K562 (cell line): ENCODE measurements at regions not wholly inside any gene's neighbourhood (a gene's known extent, or its start where the extent isn't known, plus 50 kb on each side); places are given as distances from the start of the nearest gene placed in this dataset.

ENCODE experiments used
- ATAC-seq: fragments of 200-7000 bp; cut with Tn5 transposase; 3 replicates; pipeline ENCODE4 v1.9.1; 2020; ENCODE audit warnings: moderate library complexity
- BruUV-seq: library from RNA; stranded (reverse); fragments of 400-500 nt; replicated peaks from 2 replicates; lab custom pipeline; 2021; lab: Mats Ljungman, UMichigan
- CTCF ChIA-PET: fragments of 300-600 bp; formaldehyde crosslinking; extraction: SDS; loops from one replicate; lab custom pipeline; 2021; ENCODE audit warnings: low intra/inter-chr PET ratio; lab: Yijun Ruan, JAX
- POLR2A ChIA-PET: fragments of 300-600, 350-650 bp; sonication (Branson Sonifier 250); formaldehyde crosslinking; extraction: SDS; loops from one replicate; lab custom pipeline; 2021; ENCODE audit warnings: antibody characterized with exemption, inconsistent platforms; lab: Yijun Ruan, JAX
- DNase-seq, 4 experiments: peaks; one replicate each; pipeline versions ENCODE4 v3.0.0 to v3.0.0-alpha.2; 2011 to 2018; ENCODE audit warnings: low spot score in 3 of 4, mixed read lengths in 3 of 4; ENCODE audit errors: extremely low read depth in 1 of 4
- FAIRE-seq: peaks from 2 replicates; lab custom pipeline; 2011; peaks lifted over from hg19 to GRCh38; lab: Jason Lieb, UNC
- H2AFZ ChIP-seq: 2 replicates; pipeline ENCODE4 v1.6.0; 2011; ENCODE audit warnings: low read depth, low read length, control low read depth, inconsistent platforms
- H3K27ac ChIP-seq: fragments of 200-600 bp; 3 replicates; pipeline ENCODE4 v1.8.0; 2011; ENCODE audit warnings: low read depth, mild to moderate bottlenecking, control low read depth, inconsistent platforms, low read length, moderate library complexity, mixed read lengths; ENCODE audit errors: extremely low read depth
- H3K27me3 ChIP-seq, 2 experiments: fragments of 300-600 bp in 1 of 2; 2 replicates in 1 of 2; 3 replicates in 1 of 2; pipeline versions ENCODE4 v1.6.0 to v1.8.0; 2011; ENCODE audit warnings: inconsistent platforms in 2 of 2, low read length in 2 of 2, mild to moderate bottlenecking in 1 of 2, mixed read lengths in 1 of 2, moderate library complexity in 1 of 2; ENCODE audit not compliant: control insufficient read depth in 2 of 2, insufficient read depth in 2 of 2
- H3K36me3 ChIP-seq: fragments of 300-600 bp; 3 replicates; pipeline ENCODE4 v1.8.0; 2011; ENCODE audit warnings: mild to moderate bottlenecking, low read length, inconsistent platforms; ENCODE audit not compliant: control insufficient read depth, insufficient read depth
- H3K4me1 ChIP-seq, 2 experiments: fragments of 200-600 bp in 1 of 2; replicated peaks in 1 of 2; 2 replicates in 1 of 2; 3 replicates in 1 of 2; pipeline versions ENCODE4 v1.5.1 to v1.8.0; 2011; ENCODE audit warnings: inconsistent platforms in 2 of 2, low read length in 2 of 2, mild to moderate bottlenecking in 1 of 2, mixed read lengths in 1 of 2, moderate library complexity in 1 of 2; ENCODE audit not compliant: control insufficient read depth in 2 of 2, insufficient read depth in 2 of 2
- H3K4me2 ChIP-seq: 2 replicates; pipeline ENCODE4 v1.6.1; 2011; ENCODE audit warnings: low read length, control low read depth, inconsistent platforms, mixed read lengths; ENCODE audit not compliant: insufficient read depth
- H3K4me3 ChIP-seq: fragments of 200-600 bp; sonication (generic), shearing (Covaris generic); 2 replicates; pipeline ENCODE4 v1.5.1; 2016; ENCODE audit warnings: control low read depth, inconsistent platforms
- H3K79me2 ChIP-seq: fragments of 200-600 bp; 3 replicates; pipeline ENCODE4 v1.8.0; 2011; ENCODE audit warnings: low read length, inconsistent platforms; ENCODE audit not compliant: control insufficient read depth, insufficient read depth
- H3K9ac ChIP-seq, 2 experiments: 2 replicates each; pipeline versions ENCODE4 v1.6.0 to v1.6.1; 2011; ENCODE audit warnings: low read depth in 2 of 2, low read length in 2 of 2, control low read depth in 1 of 2, inconsistent platforms in 1 of 2, mild to moderate bottlenecking in 1 of 2, mixed read lengths in 1 of 2; ENCODE audit not compliant: insufficient read depth in 1 of 2
- H3K9me1 ChIP-seq: one replicate; pipeline ENCODE4 v1.6.0; 2011; ENCODE audit warnings: inconsistent platforms, mild to moderate bottlenecking, low read length, moderate library complexity; ENCODE audit not compliant: control insufficient read depth, insufficient read depth
- H3K9me3 ChIP-seq: replicated peaks from 2 replicates; pipeline ENCODE4 v1.5.1; 2011; ENCODE audit warnings: low read depth, low read length, inconsistent platforms; ENCODE audit not compliant: control insufficient read depth, insufficient read depth
- H4K20me1 ChIP-seq: replicated peaks from 2 replicates; pipeline ENCODE4 v1.6.1; 2011; ENCODE audit warnings: low read length, inconsistent platforms, mixed read lengths; ENCODE audit not compliant: control insufficient read depth, insufficient read depth
- BRCA1 ChIP-seq, 2 experiments: fragments of 450-650 bp in 1 of 2; sonication (generic) in 1 of 2; formaldehyde crosslinking in 1 of 2; IDR thresholded peaks; 2 replicates each; pipeline versions ENCODE4 v1.5.0 to v1.6.1; 2017 to 2020; ENCODE audit warnings: mild to moderate bottlenecking in 1 of 2, missing genetic modification reagents in 1 of 2
- HDAC2 ChIP-seq: fragments of 450-650 bp; IDR thresholded peaks from 2 replicates; pipeline ENCODE4 v1.6.1; 2016; ENCODE audit warnings: mild to moderate bottlenecking
- MTA1 ChIP-seq: fragments of 450-650 bp; IDR thresholded peaks from 2 replicates; pipeline ENCODE4 v1.6.1; 2017; ENCODE audit warnings: borderline replicate concordance
- ZMIZ1 ChIP-seq, 2 experiments: fragments of 150-350 bp in 1 of 2; IDR thresholded peaks; 2 replicates each; pipeline ENCODE4 v1.6.1; 2012 to 2016; ENCODE audit warnings: low read depth in 2 of 2, low read length in 2 of 2, mild to moderate bottlenecking in 1 of 2, moderate library complexity in 1 of 2
- ZNF407 ChIP-seq: fragments of 450-650 bp; IDR thresholded peaks from 2 replicates; pipeline ENCODE4 v1.6.1; 2016; ENCODE audit warnings: low read depth
- ZNF518B ChIP-seq: fragments of 250-450 bp; sonication (Bioruptor Pico); IDR thresholded peaks from 2 replicates; pipeline ENCODE4 v1.5.0; 2021; ENCODE audit warnings: mild to moderate bottlenecking, moderate library complexity
- WGBS: fragments of 100-300 bp; shearing (Covaris generic); methylation state at CpG from one replicate; pipeline ENCODE4 v1.1.6; 2016; ENCODE audit warnings: low coverage, mixed read lengths; ENCODE audit not compliant: insufficient coverage; ENCODE audit errors: missing lambda C conversion rate; 5-methylcytosine and 5-hydroxymethylcytosine counted together
- in situ Hi-C: fragments of 300-500 bp; cut with MboI; formaldehyde crosslinking; loops from 4 replicates; pipeline ENCODE4 v1.15.0; 2018; ENCODE audit warnings: inconsistent platforms, mixed read lengths
- intact Hi-C: fragments of 100-400 bp; cut with micrococcal nuclease; formaldehyde crosslinking; loops from 2 replicates; pipeline ENCODE4 v1.14.2; 2022

GRCh38 chr14:54047645-54048308, 91.2 kb upstream of the BMP4 start:
- 4% methylated on average over 3 of the region's 5 CpGs for WGBS
- TF ChIP-seq ZNF518B (no peak), ZNF407 (no peak), BRCA1 (IDR thresholded peaks at IDR 0.05) (no peak), BRCA1 (CRISPR knock-in tag; IDR thresholded peaks at IDR 0.05) (no peak), MTA1 (no peak), HDAC2 (no peak), ZMIZ1 (IDR thresholded peaks at IDR 0.05; ENCODE audit: low read depth in 2 of 2, low read length in 2 of 2) (no peak)
- Histone ChIP-seq H3K9me3 (no peaks in the 10 kb centered on the region), H3K79me2 (no peaks in the 10 kb centered on the region), H3K27me3 (no peaks in the 10 kb centered on the region), H3K4me3 (no peak overlapping the region), H3K27ac (no peak overlapping the region), H4K20me1 (no peaks in the 10 kb centered on the region), H3K36me3 (no peaks in the 10 kb centered on the region), H3K9me1 (no peaks in the 10 kb centered on the region), H2AFZ (no peak overlapping the region), H3K4me1 (no peaks in the 10 kb centered on the region), H3K4me2 (no peak overlapping the region), H3K9ac (no peak overlapping the region)
- in situ Hi-C loops: no loop called here
- intact Hi-C loops: no loop called here
- ChIA-PET CTCF (no interaction called here), POLR2A (no interaction called here)
- BruUV-seq: no TSS peak
- ATAC-seq (no peak), DNase-seq (no peak), FAIRE-seq (no peak)
